Activated CD4-positive, alpha-beta T cell treated with anti-CD3 and anti-CD28 coated beads, Interleukin-2, Interleukin-4, amounts not matched to agents 100 ng/mL and 50 ng/mL, durations not matched to agents 16 hours and 8 hours (primary cell): ENCODE measurements at regions not wholly inside any gene's neighbourhood (a gene's known extent, or its start where the extent isn't known, plus 50 kb on each side); places are given as distances from the start of the nearest gene placed in this dataset.
"Not testable (repeated sequence)": the region's sequence is repeated elsewhere in the genome, so short reads cannot be mapped to it uniquely, and the experiment has no call there.

Experiments
- DNase-seq: peaks from one replicate; pipeline ENCODE4 v3.0.0-alpha.2; 2020; ENCODE audit warnings: low spot score

- no peak for DNase-seq
Observed at GRCh38 chr5:106314221-106314824, 1356.4 kb downstream of the EFNA5 start.

GRCh38 chr5:106312360-106312759 is 1358.4 kb downstream of the EFNA5 start:
- no peak for DNase-seq

- no peak for DNase-seq
Observed at GRCh38 chr5:106311230-106311915, 1359.4 kb downstream of the EFNA5 start.

- DNase-seq: no peak
Observed at GRCh38 chr5:106307265-106307664, 1363.5 kb downstream of the EFNA5 start.

- DNase-seq: no peak
Observed at GRCh38 chr5:106306313-106307028, 1364.3 kb downstream of the EFNA5 start.

GRCh38 chr5:106303911-106304310 is 1366.8 kb downstream of the EFNA5 start:
- no peak for DNase-seq

- DNase-seq: no peak
Observed at GRCh38 chr5:106292654-106293053, 1378.1 kb downstream of the EFNA5 start.

- no peak for DNase-seq
Observed at GRCh38 chr5:106290841-106291240, 1379.9 kb downstream of the EFNA5 start.

GRCh38 chr5:106288979-106289378 is 1381.8 kb downstream of the EFNA5 start:
- DNase-seq: no peak

- no peak for DNase-seq
Observed at GRCh38 chr5:106277540-106278096, 1393.1 kb downstream of the EFNA5 start.

- DNase-seq: no peak
Observed at GRCh38 chr5:106269252-106269843, 1401.4 kb downstream of the EFNA5 start.

GRCh38 chr5:106267256-106267655 is 1403.5 kb downstream of the EFNA5 start:
- no peak for DNase-seq

GRCh38 chr5:106262395-106262794 is 1408.3 kb downstream of the EFNA5 start:
- DNase-seq: no peak

GRCh38 chr5:106259431-106260090 is 1411.2 kb downstream of the EFNA5 start:
- DNase-seq: not testable (repeated sequence)

- no peak for DNase-seq
Observed at GRCh38 chr5:106258591-106259125, 1412.1 kb downstream of the EFNA5 start.

GRCh38 chr5:106254784-106255183 is 1416.0 kb downstream of the EFNA5 start:
- DNase-seq: no peak

GRCh38 chr5:106246044-106246745 is 1424.5 kb downstream of the EFNA5 start:
- DNase-seq: not testable (repeated sequence)

GRCh38 chr5:106241409-106241808 is 1429.3 kb downstream of the EFNA5 start:
- no peak for DNase-seq

- DNase-seq: no peak
Observed at GRCh38 chr5:106205916-106206571, 1464.7 kb downstream of the EFNA5 start.

GRCh38 chr5:106202035-106202434 is 1468.7 kb downstream of the EFNA5 start:
- DNase-seq: no peak
